Left renal cortex interstitium (tissue), 4 donors: ENCODE measurements at regions not wholly inside any gene's neighbourhood (a gene's known extent, or its start where the extent isn't known, plus 50 kb on each side); places are given as distances from the start of the nearest gene placed in this dataset.
"Not testable (repeated sequence)": the region's sequence is repeated elsewhere in the genome, so short reads cannot be mapped to it uniquely, and the experiment has no call there.

ENCODE experiments used
- DNase-seq, 4 donors: peaks; one replicate each; pipeline ENCODE4 v3.0.0-alpha.2; 2013; ENCODE audit warnings: low read depth in 4 of 4, low spot score in 2 of 4, missing footprints in 1 of 4

DNA sequence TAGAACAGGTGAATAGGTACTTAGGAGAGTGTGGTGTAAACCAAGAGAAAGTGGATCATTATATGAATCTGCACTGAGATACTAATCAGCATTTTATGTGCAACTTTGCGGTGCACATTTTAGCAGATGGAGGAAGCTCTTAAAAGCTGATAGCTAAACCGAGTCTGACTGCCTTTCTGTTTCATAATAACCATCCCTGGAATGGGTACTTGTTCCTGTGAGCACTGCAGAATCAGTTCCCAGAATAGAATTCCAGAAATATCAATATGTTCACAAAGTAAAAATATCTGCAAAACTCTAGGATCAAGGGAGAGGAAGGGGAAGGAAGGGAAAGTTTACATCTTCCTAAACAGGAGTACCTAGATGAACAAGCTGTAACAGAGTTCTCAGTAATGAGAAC is 432.2 kb upstream of the HNRNPA3 start:
- DNase-seq = no peak

DNA sequence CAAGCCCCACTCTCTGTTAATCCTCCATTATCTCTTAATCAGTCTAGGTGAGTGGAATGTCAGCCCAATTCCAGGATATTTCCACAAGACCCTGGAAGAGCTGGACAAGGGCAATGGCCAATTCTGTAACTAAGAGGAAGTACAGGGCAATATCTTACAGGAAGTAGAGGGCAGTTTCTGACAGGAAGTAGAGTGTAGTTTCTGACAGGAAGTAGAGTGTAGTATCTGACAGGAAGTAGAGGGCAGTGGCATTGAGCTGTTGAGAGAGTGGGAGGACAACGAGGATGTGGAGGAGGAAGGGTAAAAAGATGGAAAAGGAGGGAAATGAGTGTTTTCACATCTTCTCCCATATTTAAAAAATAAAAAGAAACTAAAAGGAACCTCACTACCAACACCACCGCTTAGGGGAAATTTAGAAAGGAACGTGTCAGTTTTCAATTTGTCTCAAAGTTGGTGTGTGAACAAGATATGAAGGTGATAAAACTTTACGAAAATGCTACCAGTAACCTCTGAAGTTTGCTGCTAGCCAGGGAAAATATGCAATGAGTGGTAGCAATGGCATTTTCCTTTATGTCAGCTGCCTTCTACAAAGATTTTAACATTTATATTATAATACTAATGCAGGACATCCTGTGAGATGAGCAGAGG is 430.9 kb upstream of the HNRNPA3 start:
- DNase-seq = no peak

DNA sequence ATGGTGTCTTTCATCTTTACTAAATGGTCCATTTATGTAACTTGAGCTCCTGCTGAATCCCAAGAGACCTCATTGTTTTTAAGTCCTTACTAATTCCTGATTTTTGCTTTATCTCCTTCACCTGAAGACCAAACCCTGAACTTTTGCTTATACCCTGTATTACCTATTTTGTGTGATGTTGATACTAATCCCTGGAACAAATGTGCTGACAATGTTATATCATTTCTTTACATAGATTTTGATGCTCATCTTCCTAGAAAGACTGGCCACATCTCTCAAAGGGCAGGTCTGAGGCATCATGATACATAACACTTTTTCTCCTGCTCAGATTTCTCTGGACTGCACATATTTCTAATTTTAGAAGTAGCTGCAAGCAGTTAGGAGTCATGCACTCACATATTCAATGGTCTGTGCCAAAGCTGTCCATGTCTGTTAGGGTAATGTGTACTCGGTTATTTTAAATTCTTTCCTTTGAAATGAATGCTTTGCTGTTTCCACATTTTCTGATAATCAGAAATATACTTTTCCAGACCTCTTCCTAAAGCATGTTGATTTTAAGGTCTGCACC is 427.9 kb upstream of the HNRNPA3 start:
- no peak for DNase-seq

DNA sequence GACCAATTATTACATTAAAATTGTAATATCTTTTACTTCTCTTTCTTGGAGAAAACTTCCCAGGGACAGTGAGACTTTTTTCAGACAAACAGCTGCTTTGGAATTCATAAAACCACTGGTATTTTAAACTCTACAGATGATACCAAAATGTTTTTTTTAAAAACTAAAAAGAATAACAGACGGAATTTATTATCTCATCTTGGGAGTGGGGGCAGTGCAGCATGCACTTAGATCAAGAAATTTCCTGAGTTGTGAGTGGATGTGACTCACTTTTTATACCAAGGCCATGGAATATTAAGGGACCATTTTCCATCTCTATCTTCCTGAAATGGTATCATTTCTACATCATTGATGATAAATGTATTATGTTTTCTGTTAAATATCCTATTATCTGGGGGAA is 422.8 kb upstream of the HNRNPA3 start:
- no peak for DNase-seq

DNA sequence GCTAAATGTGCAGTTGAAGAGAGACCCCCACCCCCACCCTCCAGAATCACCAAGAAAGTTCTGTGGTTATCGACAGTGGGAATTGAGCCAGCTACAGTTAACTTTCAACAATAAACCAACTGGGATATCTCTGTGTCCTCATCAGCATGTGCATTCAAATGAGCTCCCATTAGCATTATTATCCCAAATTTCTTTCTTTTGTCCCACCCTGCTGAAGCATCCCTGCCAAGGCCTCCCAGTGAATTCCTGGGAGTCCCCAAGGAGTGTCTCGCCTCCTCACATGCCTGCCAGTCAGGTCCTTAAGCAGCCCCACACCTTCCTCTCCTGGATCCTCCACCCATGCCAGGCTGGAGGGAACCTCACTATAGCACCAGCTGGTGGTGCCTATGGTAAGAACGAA is 422.1 kb upstream of the HNRNPA3 start:
- no peak for DNase-seq

DNA sequence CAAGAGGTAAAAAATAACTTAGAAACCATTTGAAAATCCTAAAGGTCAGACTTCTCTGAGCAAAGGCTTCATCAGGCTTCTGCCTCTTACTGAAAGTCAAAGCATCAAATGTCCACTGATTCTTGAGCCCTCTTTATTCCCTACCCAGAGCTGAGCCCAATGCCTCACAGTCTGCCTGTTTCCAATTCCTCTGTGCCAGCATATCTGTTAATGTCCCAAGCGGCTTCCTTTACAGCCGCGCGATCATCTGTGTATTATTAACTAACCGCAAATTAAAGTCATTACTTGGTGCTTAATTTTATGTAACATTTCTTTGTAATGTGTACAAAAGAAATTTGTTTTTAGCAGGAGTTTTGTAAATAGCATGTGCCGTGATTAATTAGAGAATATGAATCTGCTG is 418.8 kb upstream of the HNRNPA3 start:
- DNase-seq = no peak

DNA sequence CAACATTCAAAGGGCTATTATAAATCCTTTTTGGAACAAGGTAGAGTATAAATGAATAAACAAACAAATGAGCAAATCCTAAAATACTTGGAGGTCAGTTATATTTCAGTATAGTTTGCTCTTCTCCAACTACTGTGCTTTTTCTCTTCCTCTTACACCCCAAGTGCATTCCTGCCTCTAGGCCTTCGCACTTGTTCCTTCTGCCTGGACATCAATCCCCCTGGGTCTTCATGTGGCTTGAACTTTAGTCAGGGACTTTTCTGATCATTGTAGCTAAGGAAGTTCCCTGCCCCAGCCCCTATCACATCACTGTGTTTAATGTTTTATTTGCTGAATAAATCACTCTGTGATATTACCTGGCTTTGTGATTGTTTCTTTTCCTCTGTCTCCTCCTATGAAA is 418.2 kb upstream of the HNRNPA3 start:
- no peak for DNase-seq

DNA sequence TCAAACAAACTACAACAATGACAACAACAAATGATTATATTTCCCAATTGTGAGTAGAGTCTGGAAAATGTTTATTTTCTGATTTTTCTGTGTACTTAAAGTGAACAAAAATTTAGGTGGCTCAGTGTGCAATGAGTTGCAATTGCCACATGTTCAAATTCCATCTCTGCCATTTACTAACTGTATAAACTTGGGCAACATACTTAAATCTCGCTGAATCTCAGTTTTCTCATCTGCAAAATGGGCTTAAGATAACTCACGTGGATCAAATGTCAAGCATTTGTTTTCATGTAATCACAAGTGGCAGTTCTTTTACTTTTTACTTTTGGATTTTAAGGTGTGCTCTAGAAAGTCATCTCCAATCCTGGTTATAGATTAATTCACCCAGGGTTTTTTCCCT is 416.8 kb upstream of the HNRNPA3 start:
- no peak for DNase-seq

DNA sequence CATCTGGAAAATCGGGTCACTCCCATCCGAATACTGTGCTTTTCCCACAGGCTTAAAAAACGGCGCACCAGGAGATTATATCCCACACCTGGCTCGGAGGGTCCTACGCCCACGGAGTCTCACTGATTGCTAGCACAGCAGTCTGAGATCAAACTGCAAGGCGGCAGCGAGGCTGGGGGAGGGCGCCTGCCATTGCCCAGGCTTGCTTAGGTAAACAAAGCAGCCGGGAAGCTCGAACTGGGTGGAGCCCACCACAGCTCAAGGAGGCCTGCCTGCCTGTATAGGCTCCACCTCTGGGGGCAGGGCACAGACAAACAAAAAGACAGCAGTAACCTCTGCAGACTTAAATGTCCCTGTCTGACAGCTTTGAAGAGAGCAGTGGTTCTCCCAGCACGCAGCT is 415.9 kb upstream of the HNRNPA3 start:
- DNase-seq = not testable (repeated sequence)

DNA sequence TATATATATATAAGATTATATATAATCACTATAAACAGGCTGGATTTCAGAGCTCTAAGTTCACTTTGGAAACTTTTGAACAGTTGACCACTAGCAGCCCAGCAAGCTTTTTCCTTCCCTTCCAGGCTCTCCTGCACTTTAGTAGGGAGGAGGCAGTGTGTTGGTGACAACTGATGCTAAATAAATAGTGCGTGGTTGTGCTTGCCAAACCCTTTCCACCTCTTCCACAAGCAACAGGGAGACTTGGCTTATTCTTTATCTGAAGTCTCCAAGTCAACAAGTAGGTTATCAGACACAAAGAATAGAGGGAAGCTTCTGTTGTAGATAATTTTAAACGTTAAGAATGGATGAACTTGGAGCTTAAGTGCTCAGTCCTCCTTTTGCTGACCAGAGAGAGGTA is 408.2 kb upstream of the HNRNPA3 start:
- DNase-seq = no peak

DNA sequence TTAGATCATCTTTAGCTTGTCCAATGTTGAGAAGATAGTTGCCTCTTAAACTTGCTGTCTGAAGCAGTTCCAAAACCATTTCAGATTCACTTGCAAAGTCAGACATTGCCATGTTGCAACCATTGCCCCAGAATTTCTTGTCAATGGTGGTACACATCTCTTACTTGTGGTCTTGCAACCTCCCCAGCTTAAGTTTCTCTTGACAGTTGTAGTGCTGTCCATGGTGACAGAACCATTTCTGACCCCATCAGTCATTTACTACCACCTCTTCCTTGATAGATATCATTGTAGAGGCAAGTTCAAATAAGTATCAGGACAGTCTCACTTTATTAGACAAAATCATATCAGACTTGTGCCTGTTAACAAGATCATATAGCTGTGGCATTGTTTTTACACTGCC is 407.2 kb upstream of the HNRNPA3 start:
- DNase-seq = no peak

DNA sequence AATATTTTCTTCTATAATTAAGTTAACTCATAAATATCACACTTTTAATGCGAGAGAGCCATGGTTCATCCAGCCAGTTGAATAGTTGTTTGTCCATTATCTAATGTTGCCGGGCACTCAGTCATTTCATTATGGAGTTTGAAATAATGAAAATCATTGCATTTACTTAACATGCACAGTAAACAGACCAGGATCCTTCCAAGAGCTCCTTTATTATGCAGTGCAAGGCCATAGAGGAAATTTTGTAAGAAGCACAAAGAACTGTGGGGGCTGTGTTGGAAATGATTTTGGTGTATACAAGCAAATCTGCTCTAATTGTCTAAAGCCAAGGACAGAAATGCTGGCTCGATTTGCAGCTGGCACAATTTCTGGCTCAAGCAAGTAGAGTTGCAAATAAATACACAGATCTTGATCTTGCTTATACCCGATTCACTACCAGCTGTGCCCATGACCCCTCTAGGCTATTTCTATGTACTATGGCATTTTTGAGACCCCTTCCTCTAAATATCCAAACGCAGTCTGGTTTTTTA is 400.3 kb upstream of the HNRNPA3 start:
- DNase-seq = no peak

DNA sequence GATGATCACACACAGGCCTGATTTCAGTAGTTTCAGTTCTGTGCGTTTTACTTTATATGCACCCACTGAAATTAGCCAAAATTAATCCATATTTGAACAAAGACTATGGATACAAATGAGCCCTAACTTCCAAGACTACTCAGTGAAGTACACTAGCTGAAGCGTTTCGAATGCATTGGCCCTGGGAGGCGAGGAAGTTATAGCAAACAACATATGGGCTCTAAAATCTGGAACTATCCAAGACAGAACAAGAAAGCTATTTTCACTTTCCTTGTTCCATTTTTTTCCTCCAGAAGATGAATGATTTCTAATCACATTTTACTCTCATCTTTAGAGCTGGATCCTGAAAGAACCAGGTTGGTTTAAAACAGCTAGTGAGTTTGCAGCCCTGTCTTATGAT is 399.4 kb upstream of the HNRNPA3 start:
- no peak for DNase-seq

DNA sequence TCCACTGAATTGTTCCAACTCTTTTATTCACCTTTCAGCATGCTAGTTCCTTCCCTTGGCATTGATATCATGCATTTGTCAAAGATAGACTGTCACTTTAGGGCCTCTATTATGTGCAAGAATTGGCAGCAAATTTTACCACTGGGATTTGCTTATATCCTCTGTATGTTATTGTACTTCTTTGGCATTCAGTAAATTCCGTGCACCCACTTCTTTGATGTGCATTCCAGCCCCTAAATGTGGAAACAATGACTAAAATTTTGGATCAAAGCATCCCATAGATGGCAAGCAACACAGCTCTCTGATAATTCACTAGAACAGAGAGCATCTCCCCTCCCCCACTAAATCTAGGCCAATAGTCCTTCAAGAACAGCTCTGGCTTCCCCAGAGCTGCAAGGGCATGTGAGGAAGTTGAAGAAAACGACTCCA is 399.0 kb upstream of the HNRNPA3 start:
- DNase-seq = no peak

DNA sequence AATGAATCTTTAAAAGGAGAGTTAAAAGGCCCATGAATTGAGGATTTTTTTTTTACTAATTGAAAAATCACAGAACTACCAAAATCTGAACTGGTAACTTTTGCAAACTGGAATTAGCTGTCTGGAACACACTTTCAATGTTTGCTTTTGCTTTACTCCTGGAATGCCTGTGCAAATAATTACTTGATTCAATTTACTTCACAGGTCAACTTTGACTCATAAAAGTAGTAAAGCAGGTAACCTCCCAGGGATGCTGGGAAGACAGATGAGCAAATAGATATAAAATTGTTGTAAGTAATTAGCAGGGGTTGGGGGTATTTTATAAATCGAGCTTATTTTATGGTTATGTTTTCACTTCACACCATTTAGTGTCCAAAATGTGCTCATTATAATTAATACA is 398.3 kb upstream of the HNRNPA3 start:
- no peak for DNase-seq

DNA sequence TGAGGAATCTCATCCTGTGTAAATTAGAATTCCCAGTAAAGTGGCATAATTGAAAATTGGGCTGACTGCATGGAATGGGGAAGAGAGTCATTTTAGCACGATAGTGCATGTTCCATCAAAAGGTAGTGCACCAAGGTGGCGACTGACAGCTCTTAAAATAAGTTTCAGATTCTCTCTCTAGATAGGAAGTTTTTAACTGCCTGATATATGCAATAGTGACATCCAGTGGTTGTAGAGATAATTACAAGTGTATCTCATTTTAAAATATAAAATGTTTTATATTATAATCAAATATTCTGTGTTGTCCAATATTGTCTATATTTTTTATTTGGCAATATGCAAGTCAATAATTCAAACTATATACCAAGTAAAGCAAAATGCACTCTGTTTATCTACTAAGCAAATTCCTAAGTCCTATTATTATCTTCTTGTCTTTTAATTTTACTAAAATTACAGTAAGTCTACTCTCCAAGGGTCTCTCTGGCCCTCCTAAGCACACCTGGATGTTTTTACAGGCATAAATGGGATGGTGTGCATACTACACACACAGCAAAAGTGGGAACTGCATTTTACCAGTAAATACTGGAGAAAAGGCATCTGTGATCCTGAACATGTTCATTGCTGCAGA is 397.7 kb upstream of the HNRNPA3 start:
- DNase-seq = no peak

DNA sequence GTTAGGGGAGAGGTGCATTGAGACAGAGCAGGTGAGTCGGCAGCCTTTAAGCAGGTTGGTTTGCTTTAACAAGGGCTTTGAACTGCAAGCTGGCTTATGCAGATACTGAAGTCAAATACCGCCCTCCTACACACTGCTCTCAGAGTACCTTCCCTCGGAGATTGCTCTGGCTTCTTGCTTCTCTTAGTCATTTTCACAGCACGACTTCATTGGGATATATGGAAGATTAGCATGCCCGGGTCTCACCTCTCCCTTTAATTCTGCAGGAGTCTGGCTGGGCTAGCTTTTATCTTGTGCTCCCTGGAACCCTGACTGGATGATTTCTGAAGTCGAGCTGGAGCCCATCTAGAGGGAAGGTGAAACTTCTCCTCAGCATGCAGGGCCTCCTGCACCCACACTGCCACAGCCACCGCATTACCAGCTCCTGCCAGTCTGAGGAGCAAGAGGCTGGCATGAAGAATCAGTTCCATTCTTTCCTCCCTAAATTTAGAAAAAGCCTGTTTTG is 395.5 kb upstream of the HNRNPA3 start:
- DNase-seq = no peak

DNA sequence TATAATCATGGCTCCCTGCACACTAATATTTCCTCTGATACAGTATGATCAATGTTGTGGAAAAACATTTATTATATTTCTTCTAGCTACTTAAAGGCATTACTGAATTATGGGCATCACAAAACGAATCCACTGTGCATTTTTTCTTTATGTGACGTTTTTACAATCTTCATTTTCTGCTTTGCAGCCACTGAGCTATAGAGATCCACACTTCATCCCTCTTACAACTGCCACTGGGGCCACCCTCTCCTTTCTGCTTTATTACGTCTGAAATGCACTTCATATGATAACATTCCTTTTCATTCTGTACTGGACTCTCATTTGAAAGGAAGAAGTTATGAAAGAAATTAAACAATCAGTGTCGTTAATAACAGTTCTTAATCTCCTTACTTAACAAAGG is 394.5 kb upstream of the HNRNPA3 start:
- DNase-seq = no peak

DNA sequence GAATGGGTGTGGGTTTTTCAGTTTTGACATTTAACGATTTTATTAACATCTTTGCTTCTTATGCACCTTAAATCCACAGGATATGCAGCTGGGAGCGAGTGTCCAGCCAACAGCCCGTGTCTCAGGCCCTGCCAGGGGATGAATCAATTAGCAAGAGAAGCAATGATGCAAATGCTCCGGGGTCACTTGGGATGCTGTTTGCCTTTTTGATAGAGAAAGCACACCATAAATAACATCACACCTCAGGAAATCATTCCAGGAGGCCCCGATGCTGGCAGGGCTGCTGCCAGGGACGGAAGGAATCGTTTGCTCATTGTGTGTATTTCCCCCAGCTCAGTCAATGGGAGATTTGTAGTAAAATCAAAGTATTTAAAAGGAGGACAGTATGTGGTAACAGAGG is 394.0 kb upstream of the HNRNPA3 start:
- DNase-seq = no peak

DNA sequence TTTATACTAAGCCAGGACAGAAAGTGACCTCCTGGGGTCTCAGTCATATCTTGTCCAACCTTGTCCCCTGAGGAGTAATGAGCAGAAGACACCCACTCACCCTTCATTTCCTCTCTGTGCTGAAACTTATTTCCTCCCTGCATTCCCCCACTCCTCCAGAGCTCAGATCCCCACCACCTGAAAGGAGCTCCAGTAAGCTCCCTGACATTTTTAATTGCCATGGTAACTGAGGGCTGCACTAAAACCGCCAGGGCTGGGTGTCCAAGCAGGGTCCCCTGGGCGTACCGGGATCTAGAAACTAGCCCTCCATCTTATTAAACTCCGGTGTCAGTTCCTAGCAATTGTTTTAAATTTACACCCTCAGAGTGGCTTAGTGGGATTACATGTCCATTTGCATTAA is 393.3 kb upstream of the HNRNPA3 start:
- DNase-seq = no peak

DNA sequence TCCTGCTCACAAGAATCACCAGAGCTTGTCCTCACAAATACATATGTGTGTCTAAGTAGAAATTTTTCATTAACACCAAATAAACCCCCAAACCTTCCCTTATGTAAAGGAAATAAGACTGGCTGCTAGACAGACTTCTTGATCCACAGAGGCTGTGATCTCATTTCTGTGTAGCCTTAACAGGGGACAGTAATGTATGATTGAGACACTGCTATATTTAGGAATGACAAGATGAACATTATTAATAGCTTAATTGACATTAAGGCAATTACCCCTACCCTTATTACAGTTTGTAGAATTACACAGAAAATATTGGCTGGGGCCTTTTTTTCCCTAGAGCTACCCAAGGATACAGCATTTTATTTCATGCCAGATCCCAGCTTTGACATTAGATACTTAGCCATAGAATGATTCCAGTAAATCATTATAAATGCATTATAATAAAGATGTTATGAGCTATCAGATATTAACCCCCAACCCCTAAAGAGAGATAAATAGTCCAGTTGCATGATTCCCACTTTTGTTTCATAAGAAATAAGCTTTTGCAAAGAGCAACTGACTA is 392.1 kb upstream of the HNRNPA3 start:
- no peak for DNase-seq

DNA sequence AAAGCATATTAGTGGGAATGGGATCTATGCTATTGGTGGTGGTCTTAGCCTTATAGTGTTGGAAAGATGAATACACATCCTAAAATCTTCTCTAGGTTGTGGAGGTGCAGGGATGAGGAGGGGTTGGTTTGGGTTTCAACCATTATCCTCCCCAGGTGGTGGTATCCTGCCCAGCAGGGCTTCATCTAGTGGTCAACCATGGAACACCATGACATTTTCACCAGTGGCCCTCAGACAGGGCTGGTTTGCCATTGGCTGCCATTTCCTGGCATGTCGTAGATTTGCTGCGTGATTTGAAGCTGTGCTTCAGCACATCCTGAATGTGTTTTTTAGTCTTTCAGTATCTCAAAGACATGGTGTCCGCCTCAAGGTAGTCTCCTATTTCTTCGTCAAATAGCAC is 391.2 kb upstream of the HNRNPA3 start:
- no peak for DNase-seq
